ENCODE measurements at regions not wholly inside any gene's neighbourhood (a gene's known extent, or its start where the extent isn't known, plus 50 kb on each side); places are given as distances from the start of the nearest gene placed in this dataset.

GRCh38 chr17:52594516-52594915 is 436.0 kb upstream of the CA10 start:
- no peak for DNase-seq (ENCODE audit: low spot score)
- ChIA-PET POLR2A (ENCODE audit: low non-redundant PET) (no interaction called here), CTCF (no interaction called here)
- no TSS peak for BruUV-seq (replicated peaks)
- no peaks in the 10 kb centered on the region for H3K4me1 ChIP-seq (ENCODE audit: insufficient read depth, low read length, poor library complexity, severe bottlenecking)
- intact Hi-C loops (cut with micrococcal nuclease; ENCODE audit: unreplicated experiment): no loop called here
- H3K36me3 ChIP-seq (ENCODE audit: insufficient read depth, low read length, poor library complexity, severe bottlenecking): no peaks in the 10 kb centered on the region
- H3K27ac ChIP-seq (ENCODE audit: low read depth, low read length, poor library complexity, severe bottlenecking): no peak overlapping the region
- no peak overlapping the region for H3K4me3 ChIP-seq (ENCODE audit: low read depth, low read length, poor library complexity, severe bottlenecking)
- peaks cover 9% of the 10 kb centered on the region for H3K9me3 ChIP-seq (ENCODE audit: low read depth, low read length, poor library complexity, severe bottlenecking)
- no peaks in the 10 kb centered on the region for H3K27me3 ChIP-seq (replicated peaks; ENCODE audit: insufficient read depth, low read depth, low read length, poor library complexity)
- TF ChIP-seq CTCF (conservative IDR thresholded peaks at IDR 0.05; ENCODE audit: low read depth, low read length) (no peak), EZH2 (IDR thresholded peaks at IDR 0.05; ENCODE audit: borderline replicate concordance, low read depth, low read length, poor library complexity, severe bottlenecking) (no peak)

GRCh38 chr17:52546990-52547389 is 388.5 kb upstream of the CA10 start:
- ChIA-PET POLR2A (ENCODE audit: low non-redundant PET) (no interaction called here), CTCF (no interaction called here)
- Histone ChIP-seq H3K36me3 (ENCODE audit: insufficient read depth, low read length, poor library complexity, severe bottlenecking) (no peaks in the 10 kb centered on the region), H3K27ac (ENCODE audit: low read depth, low read length, poor library complexity, severe bottlenecking) (no peak overlapping the region), H3K9me3 (ENCODE audit: low read depth, low read length, poor library complexity, severe bottlenecking) (no peaks in the 10 kb centered on the region), H3K4me1 (ENCODE audit: insufficient read depth, low read length, poor library complexity, severe bottlenecking) (no peaks in the 10 kb centered on the region), H3K27me3 (replicated peaks; ENCODE audit: insufficient read depth, low read depth, low read length, poor library complexity) (no peaks in the 10 kb centered on the region), H3K4me3 (ENCODE audit: low read depth, low read length, poor library complexity, severe bottlenecking) (no peak overlapping the region)
- intact Hi-C loops (cut with micrococcal nuclease; ENCODE audit: unreplicated experiment): no loop called here
- no peak for DNase-seq (ENCODE audit: low spot score)
- TF ChIP-seq CTCF (conservative IDR thresholded peaks at IDR 0.05; ENCODE audit: low read depth, low read length): no peak
- TF ChIP-seq EZH2 (IDR thresholded peaks at IDR 0.05; ENCODE audit: borderline replicate concordance, low read depth, low read length, poor library complexity, severe bottlenecking): no peak
- BruUV-seq (replicated peaks): no TSS peak

- no peak overlapping the region for H3K27ac ChIP-seq (ENCODE audit: low read depth, low read length, poor library complexity, severe bottlenecking)
- no peaks in the 10 kb centered on the region for H3K9me3 ChIP-seq (ENCODE audit: low read depth, low read length, poor library complexity, severe bottlenecking)
- H3K27me3 ChIP-seq (replicated peaks; ENCODE audit: insufficient read depth, low read depth, low read length, poor library complexity): no peaks in the 10 kb centered on the region
- intact Hi-C loops (cut with micrococcal nuclease; ENCODE audit: unreplicated experiment): no loop called here
- no TSS peak for BruUV-seq (replicated peaks)
- CTCF ChIA-PET: no interaction called here
- no peaks in the 10 kb centered on the region for H3K36me3 ChIP-seq (ENCODE audit: insufficient read depth, low read length, poor library complexity, severe bottlenecking)
- DNase-seq (ENCODE audit: low spot score): no peak
- no peak overlapping the region for H3K4me3 ChIP-seq (ENCODE audit: low read depth, low read length, poor library complexity, severe bottlenecking)
- H3K4me1 ChIP-seq (ENCODE audit: insufficient read depth, low read length, poor library complexity, severe bottlenecking): no peaks in the 10 kb centered on the region
- no peak for TF ChIP-seq CTCF (conservative IDR thresholded peaks at IDR 0.05; ENCODE audit: low read depth, low read length)
- no peak for TF ChIP-seq EZH2 (IDR thresholded peaks at IDR 0.05; ENCODE audit: borderline replicate concordance, low read depth, low read length, poor library complexity, severe bottlenecking)
- POLR2A ChIA-PET (ENCODE audit: low non-redundant PET): no interaction called here
Observed at GRCh38 chr17:52546493-52546892, 388.0 kb upstream of the CA10 start.

Measured in A673 (cell line).